K562 (cell line): ENCODE measurements at regions not wholly inside any gene's neighbourhood (a gene's known extent, or its start where the extent isn't known, plus 50 kb on each side); places are given as distances from the start of the nearest gene placed in this dataset.

Experiments
- ATF7 ChIP-seq: fragments of 450-650 bp; IDR thresholded peaks from 2 replicates; pipeline ENCODE4 v1.7.1; 2014; ENCODE audit warnings: mild to moderate bottlenecking, moderate library complexity
- CREBBP ChIP-seq: IDR thresholded peaks from one replicate; pipeline ENCODE4 v1.6.1; 2012; ENCODE audit warnings: low read depth, mild to moderate bottlenecking, control low read depth, inconsistent platforms, low read length
- NFE2 ChIP-seq: IDR thresholded peaks from 2 replicates; pipeline ENCODE4 v1.6.1; 2014; ENCODE audit warnings: antibody characterized with exemption, low read depth
- RAD21 ChIP-seq, 2 experiments: fragments of 250-450 bp in 1 of 2; fragments of 450-650 bp in 1 of 2; sonication (Bioruptor Pico) in 1 of 2; formaldehyde crosslinking in 1 of 2; IDR thresholded peaks in 1 of 2; conservative IDR thresholded peaks in 1 of 2; 2 replicates each; pipeline versions ENCODE4 v1.4.0 to v1.8.0; 2020 to 2022; ENCODE audit warnings: mild to moderate bottlenecking in 2 of 2, moderate library complexity in 1 of 2
- SMAD4 ChIP-seq: fragments of 250-450 bp; sonication (Bioruptor Pico); conservative IDR thresholded peaks from 2 replicates; pipeline ENCODE4 v1.8.0; 2021; ENCODE audit warnings: inconsistent platforms, mild to moderate bottlenecking, moderate library complexity
- TEAD2 ChIP-seq: fragments of 450-650 bp; IDR thresholded peaks from 2 replicates; pipeline ENCODE4 v1.6.1; 2016; ENCODE audit warnings: missing genetic modification characterization, control low read depth, missing compliant biosample characterization
- ZNF75A ChIP-seq: fragments of 450-650 bp; formaldehyde crosslinking; IDR thresholded peaks from 2 replicates; pipeline ENCODE4 v1.4.0; 2020; ENCODE audit warnings: mild to moderate bottlenecking
- TF ChIP-seq, protein P1 (sequence below), 3 experiments: IDR thresholded peaks in 2 of 3; conservative IDR thresholded peaks in 1 of 3; 2 replicates each; pipeline ENCODE4 v1.5.1; 2011 to 2012; ENCODE audit warnings: low read length in 3 of 3, mild to moderate bottlenecking in 3 of 3, control low read depth in 2 of 3, improper control_type of control experiment in 1 of 3, inconsistent platforms in 1 of 3, low read depth in 1 of 3, mixed read lengths in 1 of 3, moderate library complexity in 1 of 3; ENCODE audit not compliant: insufficient read depth in 2 of 3
- TF ChIP-seq, protein P2 (sequence below): fragments of 450-650 bp; formaldehyde crosslinking; IDR thresholded peaks from 2 replicates; pipeline ENCODE4 v1.4.0; 2020; ENCODE audit warnings: mild to moderate bottlenecking, moderate library complexity

- TF ChIP-seq, protein P1, sequence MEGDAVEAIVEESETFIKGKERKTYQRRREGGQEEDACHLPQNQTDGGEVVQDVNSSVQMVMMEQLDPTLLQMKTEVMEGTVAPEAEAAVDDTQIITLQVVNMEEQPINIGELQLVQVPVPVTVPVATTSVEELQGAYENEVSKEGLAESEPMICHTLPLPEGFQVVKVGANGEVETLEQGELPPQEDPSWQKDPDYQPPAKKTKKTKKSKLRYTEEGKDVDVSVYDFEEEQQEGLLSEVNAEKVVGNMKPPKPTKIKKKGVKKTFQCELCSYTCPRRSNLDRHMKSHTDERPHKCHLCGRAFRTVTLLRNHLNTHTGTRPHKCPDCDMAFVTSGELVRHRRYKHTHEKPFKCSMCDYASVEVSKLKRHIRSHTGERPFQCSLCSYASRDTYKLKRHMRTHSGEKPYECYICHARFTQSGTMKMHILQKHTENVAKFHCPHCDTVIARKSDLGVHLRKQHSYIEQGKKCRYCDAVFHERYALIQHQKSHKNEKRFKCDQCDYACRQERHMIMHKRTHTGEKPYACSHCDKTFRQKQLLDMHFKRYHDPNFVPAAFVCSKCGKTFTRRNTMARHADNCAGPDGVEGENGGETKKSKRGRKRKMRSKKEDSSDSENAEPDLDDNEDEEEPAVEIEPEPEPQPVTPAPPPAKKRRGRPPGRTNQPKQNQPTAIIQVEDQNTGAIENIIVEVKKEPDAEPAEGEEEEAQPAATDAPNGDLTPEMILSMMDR (IDR thresholded peaks at IDR 0.05 in 2 of 3, conservative IDR thresholded peaks at IDR 0.05 in 1 of 3; ENCODE audit: insufficient read depth in 2 of 3, low read depth in 1 of 3, low read length in 3 of 3) = peak; percentile 73 to 82 (median 74)
- TF ChIP-seq NFE2 = no peak
- 0 out of 2 replicates have a peak, but pooled peaks have one; percentile 41 for TF ChIP-seq SMAD4 (CRISPR knock-in tag)
- TF ChIP-seq, protein P2, sequence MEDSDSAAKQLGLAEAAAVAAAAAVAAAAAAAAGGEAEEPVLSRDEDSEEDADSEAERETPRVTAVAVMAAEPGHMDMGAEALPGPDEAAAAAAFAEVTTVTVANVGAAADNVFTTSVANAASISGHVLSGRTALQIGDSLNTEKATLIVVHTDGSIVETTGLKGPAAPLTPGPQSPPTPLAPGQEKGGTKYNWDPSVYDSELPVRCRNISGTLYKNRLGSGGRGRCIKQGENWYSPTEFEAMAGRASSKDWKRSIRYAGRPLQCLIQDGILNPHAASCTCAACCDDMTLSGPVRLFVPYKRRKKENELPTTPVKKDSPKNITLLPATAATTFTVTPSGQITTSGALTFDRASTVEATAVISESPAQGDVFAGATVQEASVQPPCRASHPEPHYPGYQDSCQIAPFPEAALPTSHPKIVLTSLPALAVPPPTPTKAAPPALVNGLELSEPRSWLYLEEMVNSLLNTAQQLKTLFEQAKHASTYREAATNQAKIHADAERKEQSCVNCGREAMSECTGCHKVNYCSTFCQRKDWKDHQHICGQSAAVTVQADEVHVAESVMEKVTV = no peak
- TF ChIP-seq CREBBP = no peak
- no peak for TF ChIP-seq ATF7
- TF ChIP-seq RAD21 (CRISPR knock-in tag; conservative IDR thresholded peaks at IDR 0.05 in 1 of 2, IDR thresholded peaks at IDR 0.05 in 1 of 2) = peak; percentile 9 to 67; a peak in 2 of 4 replicates
- TF ChIP-seq TEAD2 (tag) = no peak
- no peak for TF ChIP-seq ZNF75A (CRISPR knock-in tag)
- TF ChIP-seq, all 486 proteins: peak for 8
These were observed 138.1 kb downstream of the ATPSCKMT start (continued) for GRCh38 chr5:10111571-10111970.
